IMR-90 (cell line): ENCODE measurements at regions not wholly inside any gene's neighbourhood (a gene's known extent, or its start where the extent isn't known, plus 50 kb on each side); places are given as distances from the start of the nearest gene placed in this dataset.

ENCODE experiments used
- ATAC-seq: fragments of 200-7000 bp; cut with Tn5 transposase; 2 replicates; pipeline ENCODE4 v1.9.1; 2020; ENCODE audit warnings: low read depth, mild to moderate bottlenecking, moderate library complexity
- BruUV-seq: library from RNA; stranded (reverse); fragments of 400-500 nt; replicated peaks from 2 replicates; lab custom pipeline; 2021; lab: Mats Ljungman, UMichigan
- CTCF ChIA-PET: fragments of 300-600 bp; formaldehyde crosslinking; extraction: SDS; loops from one replicate; lab custom pipeline; 2021; ENCODE audit warnings: antibody characterized with exemption; lab: Yijun Ruan, JAX
- POLR2A ChIA-PET: fragments of 300-600 bp; sonication (Branson Sonifier 250); formaldehyde crosslinking; loops from one replicate; lab custom pipeline; 2022; ENCODE audit warnings: antibody characterized with exemption; ENCODE audit not compliant: unreplicated experiment; lab: Charles Lee
- DNase-seq: peaks from one replicate; pipeline ENCODE4 v3.0.0; 2013
- H2AFZ ChIP-seq: replicated peaks from 2 replicates; pipeline ENCODE3; 2013; ENCODE audit warnings: low read length, mild to moderate bottlenecking; ENCODE audit not compliant: poor library complexity
- H2AK5ac ChIP-seq: 2 replicates; pipeline ENCODE4 v1.6.1; 2013; ENCODE audit warnings: low read depth, low read length, inconsistent platforms
- H2AK9ac ChIP-seq: replicated peaks from 2 replicates; pipeline ENCODE3; 2013; ENCODE audit warnings: mild to moderate bottlenecking, low read depth, low read length, moderate library complexity; ENCODE audit not compliant: poor library complexity
- H2BK120ac ChIP-seq: 2 replicates; pipeline ENCODE4 v1.6.1; 2013; ENCODE audit warnings: low read depth, low read length, inconsistent platforms
- H2BK15ac ChIP-seq: 3 replicates; pipeline ENCODE4 v1.6.1; 2013; ENCODE audit warnings: low read depth, low read length, inconsistent platforms
- H2BK20ac ChIP-seq: 2 replicates; pipeline ENCODE4 v1.6.1; 2013; ENCODE audit warnings: low read depth, mild to moderate bottlenecking, inconsistent platforms, low read length, moderate library complexity
- H2BK5ac ChIP-seq: 2 replicates; pipeline ENCODE4 v1.6.1; 2013; ENCODE audit warnings: mild to moderate bottlenecking, low read depth, low read length, inconsistent platforms; ENCODE audit not compliant: poor library complexity, severe bottlenecking
- H3K14ac ChIP-seq: replicated peaks from 2 replicates; pipeline ENCODE4 v1.6.1; 2013; ENCODE audit warnings: low read depth, low read length, inconsistent platforms
- H3K18ac ChIP-seq: 2 replicates; pipeline ENCODE4 v1.6.1; 2013; ENCODE audit warnings: low read depth, low read length, control low read depth
- H3K23ac ChIP-seq: 2 replicates; pipeline ENCODE4 v1.6.1; 2013; ENCODE audit warnings: low read depth, low read length, inconsistent platforms
- H3K27ac ChIP-seq: 2 replicates; pipeline ENCODE4 v1.5.1; 2013; ENCODE audit warnings: mild to moderate bottlenecking, control low read depth, low read length; ENCODE audit not compliant: insufficient read depth
- H3K27me3 ChIP-seq: 2 replicates; pipeline ENCODE4 v1.6.1; 2013; ENCODE audit warnings: low read length; ENCODE audit not compliant: control insufficient read depth, insufficient read depth
- H3K36me3 ChIP-seq: 2 replicates; pipeline ENCODE4 v1.6.1; 2013; ENCODE audit warnings: low read length, mixed read lengths; ENCODE audit not compliant: control insufficient read depth, insufficient read depth
- H3K4ac ChIP-seq: 2 replicates; pipeline ENCODE4 v1.6.1; 2013; ENCODE audit warnings: low read depth, low read length, inconsistent platforms
- H3K4me1 ChIP-seq: 2 replicates; pipeline ENCODE4 v1.6.1; 2013; ENCODE audit warnings: low read length, mixed read lengths; ENCODE audit not compliant: control insufficient read depth, insufficient read depth
- H3K4me2 ChIP-seq: 2 replicates; pipeline ENCODE4 v1.6.1; 2013; ENCODE audit warnings: low read depth, mild to moderate bottlenecking, control low read depth, low read length, moderate library complexity
- H3K4me3 ChIP-seq: 2 replicates; pipeline ENCODE4 v1.5.1; 2013; ENCODE audit warnings: low read depth, mild to moderate bottlenecking, control low read depth, low read length, moderate library complexity; ENCODE audit not compliant: insufficient read depth
- H3K56ac ChIP-seq: 2 replicates; pipeline ENCODE4 v1.6.1; 2013; ENCODE audit warnings: low read length, inconsistent platforms; ENCODE audit not compliant: insufficient read depth; ENCODE audit errors: extremely low read depth
- H3K79me1 ChIP-seq, 2 experiments: 2 replicates each; pipeline ENCODE4 v1.6.1; 2013; ENCODE audit warnings: low read length in 2 of 2, inconsistent platforms in 1 of 2, low read depth in 1 of 2
- H3K9ac ChIP-seq: 2 replicates; pipeline ENCODE4 v1.6.1; 2013; ENCODE audit warnings: low read depth, low read length, control low read depth
- H3K9me1 ChIP-seq: 2 replicates; pipeline ENCODE4 v1.6.1; 2013; ENCODE audit warnings: low read length, inconsistent platforms; ENCODE audit not compliant: insufficient read depth
- H3K9me3 ChIP-seq: 2 replicates; pipeline ENCODE4 v1.6.1; 2013; ENCODE audit warnings: low read length; ENCODE audit not compliant: control insufficient read depth, insufficient read depth
- H4K20me1 ChIP-seq: 2 replicates; pipeline ENCODE4 v1.6.1; 2013; ENCODE audit warnings: low read length, inconsistent platforms; ENCODE audit not compliant: insufficient read depth
- H4K5ac ChIP-seq: 2 replicates; pipeline ENCODE4 v1.6.1; 2013; ENCODE audit warnings: mild to moderate bottlenecking, low read depth, low read length, control low read depth
- H4K8ac ChIP-seq, 2 experiments: 2 replicates each; pipeline ENCODE4 v1.6.1; 2013; ENCODE audit warnings: low read depth in 2 of 2, low read length in 2 of 2, control low read depth in 1 of 2, inconsistent platforms in 1 of 2
- H4K91ac ChIP-seq: 2 replicates; pipeline ENCODE4 v1.6.1; 2013; ENCODE audit warnings: low read depth, low read length, inconsistent platforms; ENCODE audit not compliant: insufficient read depth
- BHLHE40 ChIP-seq: fragments of 150-350 bp; IDR thresholded peaks from 2 replicates; pipeline ENCODE4 v1.6.1; 2016; ENCODE audit warnings: mild to moderate bottlenecking, low read depth, low read length
- CEBPB ChIP-seq: IDR thresholded peaks from 2 replicates; pipeline ENCODE4 v1.6.1; 2012; ENCODE audit warnings: low read depth, low read length, improper control_type of control experiment
- CHD1 ChIP-seq: IDR thresholded peaks from 2 replicates; pipeline ENCODE4 v1.6.1; 2012; ENCODE audit warnings: low read depth, low read length, improper control_type of control experiment
- CTCF ChIP-seq: conservative IDR thresholded peaks from 2 replicates; pipeline ENCODE4 v1.5.1; 2012; ENCODE audit warnings: mild to moderate bottlenecking, low read depth, low read length, improper control_type of control experiment
- FOS ChIP-seq: fragments of 150-350 bp; IDR thresholded peaks from 2 replicates; pipeline ENCODE4 v1.6.1; 2016; ENCODE audit warnings: low read depth, low read length
- MAFK ChIP-seq: IDR thresholded peaks from 2 replicates; pipeline ENCODE4 v1.6.1; 2012; ENCODE audit warnings: low read depth, low read length, improper control_type of control experiment
- MAZ ChIP-seq: IDR thresholded peaks from 2 replicates; pipeline ENCODE4 v1.6.1; 2012; ENCODE audit warnings: low read depth, mild to moderate bottlenecking, low read length, improper control_type of control experiment, moderate library complexity, borderline replicate concordance
- MXI1 ChIP-seq: IDR thresholded peaks from 2 replicates; pipeline ENCODE4 v1.6.1; 2012; ENCODE audit warnings: low read depth, mild to moderate bottlenecking, low read length, moderate library complexity, borderline replicate concordance
- POLR2A ChIP-seq: IDR thresholded peaks from 2 replicates; pipeline ENCODE4 v1.6.1; 2012; ENCODE audit warnings: mild to moderate bottlenecking, low read depth, low read length
- RAD21 ChIP-seq: IDR thresholded peaks from 2 replicates; pipeline ENCODE4 v1.6.1; 2012; ENCODE audit warnings: low read length, improper control_type of control experiment
- RCOR1 ChIP-seq: IDR thresholded peaks from 2 replicates; pipeline ENCODE4 v1.6.1; 2012; ENCODE audit warnings: mild to moderate bottlenecking, low read length, improper control_type of control experiment; ENCODE audit not compliant: insufficient replicate concordance
- RFX5 ChIP-seq: IDR thresholded peaks from 2 replicates; pipeline ENCODE4 v1.8.0; 2012; ENCODE audit warnings: low read depth, mild to moderate bottlenecking, low read length, moderate library complexity
- SMC3 ChIP-seq: fragments of 150-350 bp; IDR thresholded peaks from 2 replicates; pipeline ENCODE4 v1.6.1; 2016; ENCODE audit warnings: low read depth, mild to moderate bottlenecking, antibody characterized with exemption, low read length, moderate library complexity
- WGBS, 2 experiments: methylation state at CpG; one replicate each; pipeline versions ENCODE4 v1.1.5 to v1.1.7; 2013; ENCODE audit warnings: missing lambda C conversion rate in 2 of 2; ENCODE audit not compliant: insufficient read length in 1 of 2; ENCODE audit errors: extremely low coverage in 2 of 2; 5-methylcytosine and 5-hydroxymethylcytosine counted together
- dilution Hi-C: fragments of 300-500 bp; cut with HindIII; formaldehyde crosslinking; loops from one replicate; pipeline ENCODE4 v1.14.3; 2018; ENCODE audit warnings: low sequenced_read_pairs; ENCODE audit not compliant: unreplicated experiment
- in situ Hi-C: fragments of 300-500 bp; cut with MboI; formaldehyde crosslinking; loops from 3 replicates; pipeline ENCODE4 v1.14.3; 2019; ENCODE audit warnings: low sequenced_read_pairs, inconsistent platforms, mixed read lengths
- intact Hi-C: fragments of 100-400 bp; cut with micrococcal nuclease; formaldehyde crosslinking; loops from 2 replicates; pipeline ENCODE4 v1.10.0; 2022

DNA sequence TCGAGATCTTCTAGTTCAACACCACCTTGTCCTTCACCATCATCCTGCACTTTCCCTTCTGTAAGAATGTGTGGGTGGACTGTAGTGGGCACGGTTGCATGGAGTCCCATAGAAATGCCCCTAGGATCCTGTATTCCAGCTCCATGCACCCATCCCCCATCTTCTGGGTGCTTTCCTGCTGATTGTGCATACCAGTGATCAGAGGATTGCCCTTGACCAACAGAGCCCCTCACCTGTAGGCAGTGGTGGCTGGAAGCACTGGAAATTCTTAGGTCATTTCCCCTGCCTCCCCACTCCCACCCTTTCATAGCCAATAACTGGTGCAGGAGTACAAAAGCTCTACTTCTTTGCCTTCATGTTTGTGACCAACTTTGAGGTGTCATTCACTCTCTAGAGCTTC, 213.4 kb upstream of the ARSJ start:
- Histone ChIP-seq H3K56ac (no peak overlapping the region), H2AK5ac (no peak overlapping the region), H4K91ac (no peak overlapping the region), H3K4me2 (no peak overlapping the region), H3K4me1 (no peaks in the 10 kb centered on the region), H2AFZ (no peak overlapping the region), H3K79me1 (no peaks in the 10 kb centered on the region), H3K9ac (no peak overlapping the region), H3K36me3 (no peaks in the 10 kb centered on the region), H3K23ac (no peak overlapping the region), H2BK20ac (no peak overlapping the region), H3K27me3 (no peaks in the 10 kb centered on the region), H2BK15ac (no peak overlapping the region), H2AK9ac (no peak overlapping the region), H3K14ac (no peak overlapping the region), H3K27ac (no peak overlapping the region), H3K4ac (no peak overlapping the region), H2BK5ac (no peak overlapping the region), H4K5ac (no peak overlapping the region), H3K18ac (no peak overlapping the region), H4K20me1 (no peaks in the 10 kb centered on the region), H3K9me1 (no peaks in the 10 kb centered on the region), H3K4me3 (no peak overlapping the region), H4K8ac (no peak overlapping the region), H3K9me3 (no peaks in the 10 kb centered on the region), H2BK120ac (no peak overlapping the region)
- ATAC-seq (no peak), DNase-seq (no peak)
- POLR2A ChIA-PET = no interaction called here
- intact Hi-C loops (loop anchor here (5.0 kb wide), 1 partner anchor 174 kb away; no protein-coding TSS in a partner anchor), in situ Hi-C loops (no loop called here), dilution Hi-C loops (no loop called here)
- WGBS, 2 experiments = no CpG with 5 or more reads among the region's 2 CpGs
- CTCF ChIA-PET = no interaction called here
- BruUV-seq = no TSS peak
- no peak for TF ChIP-seq POLR2A
- no peak for TF ChIP-seq CTCF
- no peak for TF ChIP-seq RCOR1
- no peak for TF ChIP-seq MXI1
- no peak for TF ChIP-seq SMC3
- no peak for TF ChIP-seq CHD1
- TF ChIP-seq FOS = no peak
- TF ChIP-seq MAFK = no peak
- TF ChIP-seq RFX5 = no peak
- TF ChIP-seq RAD21 = no peak
- no peak for TF ChIP-seq CEBPB
- TF ChIP-seq MAZ = no peak
- TF ChIP-seq BHLHE40 = no peak
